Stimulated activated CD4-positive, alpha-beta T cell treated with anti-CD3 and anti-CD28 coated beads, Interleukin-4, amount 100 ng/mL, for 4 hours (primary cell): ENCODE measurements at regions not wholly inside any gene's neighbourhood (a gene's known extent, or its start where the extent isn't known, plus 50 kb on each side); places are given as distances from the start of the nearest gene placed in this dataset.

ENCODE experiments used
- DNase-seq, 2 experiments: peaks; one replicate each; pipeline ENCODE4 v3.0.0-alpha.2; 2020

- DNase-seq = no peak
Measured at GRCh38 chr16:8373676-8374431, 216.5 kb downstream of the TMEM114 start.

DNA sequence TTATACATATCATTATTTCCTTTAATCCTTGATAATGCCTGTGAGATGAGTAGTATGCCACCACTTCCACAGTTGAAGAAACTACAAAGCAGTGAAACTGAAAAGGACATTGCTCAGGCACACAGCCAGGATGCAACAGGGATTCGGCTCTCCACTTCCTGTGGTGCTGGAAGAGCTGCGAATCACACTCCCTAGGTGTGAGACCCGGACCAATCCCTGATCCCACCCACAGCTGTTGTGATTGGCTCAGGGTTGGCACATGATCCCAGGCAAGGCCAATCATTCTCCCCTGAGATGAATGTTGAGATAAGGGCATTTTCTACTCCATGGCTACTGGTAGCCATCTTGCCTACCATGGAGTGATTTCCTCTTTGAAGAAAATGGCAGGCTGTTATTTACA lies 218.2 kb downstream of the TMEM114 start:
- no peak for DNase-seq

GRCh38 chr16:8370374-8371270 lies 219.7 kb downstream of the TMEM114 start:
- no peak for DNase-seq

DNA sequence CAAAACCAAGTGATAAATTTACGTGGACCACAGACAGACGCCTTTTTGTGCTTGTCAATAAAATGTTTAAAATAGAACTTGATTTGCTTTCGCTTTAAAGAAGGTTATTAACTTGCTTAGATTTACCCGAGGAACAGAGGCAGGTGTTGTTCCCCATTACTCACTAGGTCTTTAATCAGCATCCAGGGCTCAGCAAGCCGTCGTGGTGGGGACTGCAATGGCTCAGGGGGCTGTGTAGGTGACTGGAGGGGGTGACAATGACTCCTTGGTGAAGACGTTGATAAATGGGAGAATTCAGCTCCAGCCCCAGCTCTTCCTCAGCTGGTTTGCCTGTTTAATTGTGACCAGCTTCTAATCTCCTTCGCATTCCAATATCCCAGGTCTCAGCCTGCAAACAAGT lies 231.4 kb downstream of the TMEM114 start:
- no peak for DNase-seq

DNA sequence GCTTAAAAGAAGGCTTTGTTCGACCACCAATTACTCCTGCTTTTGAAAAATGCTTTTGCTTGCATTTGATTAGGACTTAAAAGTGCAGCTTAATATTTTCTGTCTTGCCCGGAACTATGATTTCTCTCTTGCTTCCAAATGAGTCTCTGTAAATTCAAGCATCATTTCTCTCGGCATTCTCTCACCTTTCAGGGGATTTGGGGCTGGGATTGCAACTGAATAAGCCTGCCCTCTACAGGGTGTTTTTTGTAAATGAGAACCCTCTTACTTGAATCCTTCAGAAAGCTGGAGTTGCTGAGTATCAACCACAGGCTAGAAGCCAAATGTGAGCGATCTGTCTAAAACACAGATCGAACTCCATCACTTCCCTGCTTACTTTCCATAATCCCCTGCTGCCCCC lies 234.6 kb downstream of the TMEM114 start:
- DNase-seq = no peak

DNA sequence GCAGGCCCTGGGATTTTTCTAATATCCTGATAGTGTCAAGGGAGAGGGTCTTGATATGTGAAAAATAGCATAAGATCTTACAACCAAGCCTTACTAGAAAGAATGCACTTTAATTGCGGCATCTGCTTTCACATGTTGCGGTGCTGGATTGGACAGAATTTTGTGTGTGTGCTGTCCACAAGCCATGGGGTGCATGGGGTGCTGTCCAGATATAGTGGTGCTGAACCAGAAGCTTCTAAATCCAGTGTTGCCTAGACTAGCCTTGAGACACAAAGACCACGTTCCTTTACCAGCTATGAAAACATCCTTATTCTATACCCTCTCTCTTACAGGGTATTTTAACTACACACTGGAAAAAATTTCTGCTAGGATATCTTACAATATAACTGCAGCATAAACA lies 244.0 kb downstream of the TMEM114 start:
- DNase-seq = no peak

GRCh38 chr16:8342276-8342675 lies 248.0 kb downstream of the TMEM114 start:
- DNase-seq = no peak

- no peak for DNase-seq
Measured at GRCh38 chr16:8330761-8331160, 259.6 kb downstream of the TMEM114 start.

DNA sequence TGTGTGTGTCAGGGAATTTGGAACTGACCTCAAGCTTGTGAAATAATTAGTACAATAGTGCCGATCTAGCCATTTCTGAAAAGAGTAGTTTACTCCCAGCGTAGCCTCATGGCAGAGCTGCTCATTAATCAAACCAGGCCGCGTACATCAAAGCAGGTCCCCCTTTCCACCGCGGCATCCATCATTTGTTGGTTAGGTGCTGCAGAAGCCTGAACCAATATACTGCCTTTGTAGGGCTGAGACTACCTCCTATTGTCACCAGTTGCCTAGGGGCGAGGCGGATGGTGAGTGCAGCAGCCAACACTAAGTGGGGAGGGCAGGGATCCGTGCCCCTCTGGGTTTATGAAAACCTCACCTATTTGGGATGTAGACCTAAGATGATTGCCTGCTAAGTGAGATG lies 264.1 kb downstream of the TMEM114 start:
- DNase-seq = no peak

GRCh38 chr16:8323153-8323552 lies 267.2 kb downstream of the TMEM114 start:
- DNase-seq = no peak

- no peak for DNase-seq
Measured at GRCh38 chr16:8320131-8320530, 270.2 kb downstream of the TMEM114 start.

DNA sequence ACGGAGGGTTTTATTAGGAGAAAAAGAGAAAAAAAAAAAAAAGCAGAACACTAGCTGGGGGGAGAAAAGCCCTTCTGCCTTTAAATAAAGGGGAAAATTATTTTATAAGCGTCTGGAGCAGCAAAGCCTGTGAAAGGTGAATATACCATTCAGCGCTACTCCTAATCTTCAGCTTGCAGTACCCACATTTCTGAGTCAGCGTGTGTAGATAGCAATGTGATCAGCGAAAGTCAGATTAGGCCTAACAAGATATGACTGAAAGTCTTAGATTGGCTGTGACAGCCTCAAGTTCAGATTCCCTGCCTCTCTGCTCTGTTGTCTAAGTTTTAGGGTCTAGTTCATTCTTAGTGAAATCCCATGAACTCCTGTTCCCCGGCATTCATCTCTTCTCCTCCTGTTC lies 279.5 kb downstream of the TMEM114 start:
- no peak for DNase-seq

- no peak for DNase-seq
Measured at GRCh38 chr16:8310323-8310722, 280.0 kb downstream of the TMEM114 start.

- DNase-seq = no peak
Measured at GRCh38 chr16:8305201-8305600, 285.1 kb downstream of the TMEM114 start.

- no peak for DNase-seq
Measured at GRCh38 chr16:8299635-8300034, 290.7 kb downstream of the TMEM114 start.

DNA sequence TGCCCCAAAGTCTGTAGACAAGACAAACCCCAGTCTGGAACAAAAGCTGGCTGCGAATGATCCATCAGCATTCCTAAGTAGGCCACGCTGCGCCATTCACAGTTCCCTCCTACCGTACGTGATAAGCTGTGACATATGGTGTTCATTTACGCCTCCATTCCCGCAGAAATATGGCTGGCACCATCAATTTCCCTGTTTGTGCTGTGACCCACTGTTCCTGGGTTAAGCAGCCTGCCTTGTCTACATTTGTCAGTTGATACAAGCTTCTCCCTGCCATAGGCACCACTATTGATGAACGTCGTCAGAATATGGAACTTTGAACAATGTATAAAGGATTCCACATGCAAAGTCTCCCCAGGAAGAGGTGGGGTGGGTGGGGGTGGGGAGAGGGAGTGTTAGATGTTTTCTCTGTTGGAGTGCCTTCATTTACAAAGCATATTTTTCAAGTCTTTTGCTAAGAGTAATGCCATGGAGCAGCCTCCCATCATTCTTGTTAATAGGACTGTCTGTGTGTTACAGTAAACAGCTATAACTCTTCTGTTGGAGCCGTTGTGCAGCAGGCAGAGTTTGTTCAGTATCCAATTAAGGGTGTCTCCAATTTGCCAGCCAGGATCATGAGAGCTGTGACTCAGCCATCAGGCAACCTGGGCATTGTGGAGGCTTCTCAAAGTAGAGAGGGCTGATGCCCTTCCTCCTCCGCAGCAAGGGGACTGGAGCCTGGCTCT lies 294.6 kb downstream of the TMEM114 start:
- no peak for DNase-seq

- DNase-seq = no peak
Measured at GRCh38 chr16:8293413-8293812, 296.9 kb downstream of the TMEM114 start.

- no peak for DNase-seq
Measured at GRCh38 chr16:8292271-8292670, 298.0 kb downstream of the TMEM114 start.

- no peak for DNase-seq
Measured at GRCh38 chr16:8286348-8286747, 304.0 kb downstream of the TMEM114 start.

- no peak for DNase-seq
Measured at GRCh38 chr16:8283195-8283594, 307.1 kb downstream of the TMEM114 start.

GRCh38 chr16:8278031-8278580 lies 312.2 kb downstream of the TMEM114 start:
- no peak for DNase-seq

GRCh38 chr16:8271344-8271743 lies 319.0 kb downstream of the TMEM114 start:
- DNase-seq = no peak

- no peak for DNase-seq
Measured at GRCh38 chr16:8262299-8262698, 328.0 kb downstream of the TMEM114 start.
